Smooth muscle cell (in vitro differentiated cells): ENCODE measurements at regions not wholly inside any gene's neighbourhood (a gene's known extent, or its start where the extent isn't known, plus 50 kb on each side); places are given as distances from the start of the nearest gene placed in this dataset.

Experiments used
- DNase-seq: peaks from one replicate; lab custom pipeline; 2025; ENCODE audit not compliant: unreplicated experiment; lab: John Stamatoyannopoulos, UW
- H2AFZ ChIP-seq: fragments of 200-600 bp; sonication (generic); 2 replicates; pipeline ENCODE4 v1.6.0; 2016; ENCODE audit warnings: antibody characterized with exemption, low read depth, mild to moderate bottlenecking
- H3F3A ChIP-seq: fragments of 200-600 bp; sonication (generic); 2 replicates; pipeline ENCODE4 v1.6.0; 2017; ENCODE audit warnings: antibody characterized with exemption, low read depth
- H3K27ac ChIP-seq: fragments of 200-600 bp; sonication (generic); 2 replicates; pipeline ENCODE4 v1.5.1; 2016; ENCODE audit warnings: low read depth, mild to moderate bottlenecking
- H3K27me3 ChIP-seq: fragments of 200-600 bp; sonication (generic); 2 replicates; pipeline ENCODE4 v1.6.1; 2016; ENCODE audit warnings: low read depth, mild to moderate bottlenecking
- H3K36me3 ChIP-seq: fragments of 200-600 bp; sonication (generic); 2 replicates; pipeline ENCODE4 v1.5.1; 2016; ENCODE audit warnings: low read depth
- H3K4me1 ChIP-seq: fragments of 200-600 bp; sonication (generic); 2 replicates; pipeline ENCODE4 v1.5.1; 2016; ENCODE audit warnings: low read depth
- H3K4me2 ChIP-seq: fragments of 200-600 bp; sonication (generic); 2 replicates; pipeline ENCODE4 v1.6.0; 2016; ENCODE audit warnings: mild to moderate bottlenecking
- H3K4me3 ChIP-seq: fragments of 200-600 bp; sonication (generic); 2 replicates; pipeline ENCODE4 v1.5.1; 2016; ENCODE audit warnings: mild to moderate bottlenecking
- H3K79me2 ChIP-seq: fragments of 200-600 bp; sonication (generic); 2 replicates; pipeline ENCODE4 v1.6.0; 2016; ENCODE audit warnings: low read depth, mild to moderate bottlenecking
- H3K9ac ChIP-seq: fragments of 200-600 bp; sonication (generic); 2 replicates; pipeline ENCODE4 v1.6.0; 2016; ENCODE audit warnings: low read depth
- H3K9me3 ChIP-seq: fragments of 200-600 bp; sonication (generic); replicated peaks from 2 replicates; pipeline ENCODE4 v1.5.1; 2016; ENCODE audit warnings: low read depth
- H4K20me1 ChIP-seq: fragments of 200-600 bp; sonication (generic); 2 replicates; pipeline ENCODE4 v1.6.0; 2016; ENCODE audit warnings: low read depth
- WGBS: methylation state at CpG from one replicate; pipeline ENCODE4 v1.1.7; 2016; ENCODE audit warnings: low lambda C conversion rate; 5-methylcytosine and 5-hydroxymethylcytosine counted together
- TF ChIP-seq, protein P1 (sequence below): fragments of 200-600 bp; sonication (generic); IDR thresholded peaks from 2 replicates; pipeline ENCODE4 v1.5.1; 2017; ENCODE audit warnings: borderline replicate concordance, mild to moderate bottlenecking, antibody characterized with exemption; ENCODE audit not compliant: insufficient read depth, poor library complexity, severe bottlenecking

DNA sequence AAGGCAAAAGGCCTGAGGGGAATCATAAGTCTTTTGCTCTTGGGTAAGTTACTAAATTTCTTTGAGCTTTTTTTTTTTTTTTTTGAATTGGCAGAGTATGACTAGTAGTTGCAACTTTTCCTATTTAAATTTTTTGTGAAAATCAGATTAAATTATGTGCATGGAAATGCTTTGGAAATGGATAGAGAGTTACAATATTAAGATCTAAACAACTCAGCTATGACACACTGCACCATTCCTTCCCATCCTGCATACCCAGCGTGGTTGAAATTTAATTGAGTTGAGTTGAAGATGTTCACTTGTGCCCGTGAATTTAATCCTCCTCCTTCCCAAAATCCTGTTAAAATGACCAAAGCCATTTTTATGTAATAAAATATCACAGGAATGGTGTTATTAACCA is 296.4 kb downstream of the ACTL7B start:
- Histone ChIP-seq H3K4me1 (no peaks in the 10 kb centered on the region), H3K4me3 (no peak overlapping the region), H3K27ac (no peak overlapping the region), H3K9me3 (no peaks in the 10 kb centered on the region), H3K4me2 (no peak overlapping the region), H3K36me3 (no peaks in the 10 kb centered on the region), H3F3A (no peaks in the 10 kb centered on the region), H3K27me3 (no peaks in the 10 kb centered on the region), H2AFZ (no peak overlapping the region), H3K79me2 (no peaks in the 10 kb centered on the region), H4K20me1 (no peaks in the 10 kb centered on the region), H3K9ac (no peak overlapping the region)
- TF ChIP-seq, protein P1, sequence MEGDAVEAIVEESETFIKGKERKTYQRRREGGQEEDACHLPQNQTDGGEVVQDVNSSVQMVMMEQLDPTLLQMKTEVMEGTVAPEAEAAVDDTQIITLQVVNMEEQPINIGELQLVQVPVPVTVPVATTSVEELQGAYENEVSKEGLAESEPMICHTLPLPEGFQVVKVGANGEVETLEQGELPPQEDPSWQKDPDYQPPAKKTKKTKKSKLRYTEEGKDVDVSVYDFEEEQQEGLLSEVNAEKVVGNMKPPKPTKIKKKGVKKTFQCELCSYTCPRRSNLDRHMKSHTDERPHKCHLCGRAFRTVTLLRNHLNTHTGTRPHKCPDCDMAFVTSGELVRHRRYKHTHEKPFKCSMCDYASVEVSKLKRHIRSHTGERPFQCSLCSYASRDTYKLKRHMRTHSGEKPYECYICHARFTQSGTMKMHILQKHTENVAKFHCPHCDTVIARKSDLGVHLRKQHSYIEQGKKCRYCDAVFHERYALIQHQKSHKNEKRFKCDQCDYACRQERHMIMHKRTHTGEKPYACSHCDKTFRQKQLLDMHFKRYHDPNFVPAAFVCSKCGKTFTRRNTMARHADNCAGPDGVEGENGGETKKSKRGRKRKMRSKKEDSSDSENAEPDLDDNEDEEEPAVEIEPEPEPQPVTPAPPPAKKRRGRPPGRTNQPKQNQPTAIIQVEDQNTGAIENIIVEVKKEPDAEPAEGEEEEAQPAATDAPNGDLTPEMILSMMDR: no peak
- no peak for DNase-seq
- 97% methylated on average over 2 of the region's 2 CpGs for WGBS

DNA sequence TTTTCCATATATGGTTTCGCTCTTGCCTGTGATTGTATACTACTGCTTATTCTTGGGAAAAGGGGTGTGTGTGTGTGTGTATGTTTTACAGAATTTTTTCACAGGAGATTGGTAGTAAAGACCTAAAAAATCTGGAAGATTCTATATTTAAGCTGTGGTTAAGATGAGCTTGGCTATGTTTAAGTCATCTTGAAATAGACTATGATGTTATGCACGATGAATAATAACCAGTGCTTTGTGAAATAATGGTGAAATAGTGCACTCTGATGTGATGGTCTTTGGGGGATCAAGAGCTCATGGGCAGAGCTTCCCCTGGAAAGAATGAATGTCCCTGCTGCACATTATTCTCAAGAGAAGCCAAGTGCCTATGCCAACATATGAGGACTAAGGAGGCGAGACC is 301.0 kb downstream of the ACTL7B start:
- TF ChIP-seq, protein P1: no peak
- Histone ChIP-seq H3K79me2 (no peaks in the 10 kb centered on the region), H3K27ac (no peak overlapping the region), H3K4me2 (no peak overlapping the region), H3K4me3 (no peak overlapping the region), H3K9ac (no peak overlapping the region), H3F3A (peaks cover 9% of the 10 kb centered on the region), H3K27me3 (no peaks in the 10 kb centered on the region), H3K9me3 (no peaks in the 10 kb centered on the region), H3K4me1 (peaks cover 15% of the 10 kb centered on the region), H4K20me1 (no peaks in the 10 kb centered on the region), H2AFZ (no peak overlapping the region), H3K36me3 (no peaks in the 10 kb centered on the region)
- 83% methylated on average over 3 of the region's 3 CpGs for WGBS
- no peak for DNase-seq

DNA sequence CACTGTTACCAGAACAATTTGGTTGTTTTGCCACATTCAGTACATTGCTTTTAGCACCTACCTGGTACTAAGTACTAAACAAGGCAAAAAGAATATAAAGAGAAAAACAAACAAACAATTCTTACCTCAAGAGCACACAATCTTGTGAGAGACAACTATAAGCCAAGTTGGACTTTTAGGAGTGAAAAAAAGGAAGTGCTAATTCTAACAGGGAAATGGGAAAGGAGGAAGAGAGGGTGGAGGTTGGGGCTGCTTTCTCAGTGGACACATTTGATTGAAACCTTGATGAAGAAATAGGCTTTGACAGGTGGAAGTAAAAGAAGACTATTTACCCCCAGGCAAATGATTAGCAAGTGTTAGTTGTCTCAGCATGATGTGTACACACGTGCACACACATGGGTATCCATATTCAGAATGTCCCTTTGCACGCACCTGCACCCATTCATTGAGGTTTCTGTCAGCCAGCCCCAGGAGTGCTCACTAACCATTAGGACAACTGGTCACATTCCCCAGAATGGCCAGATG is 302.6 kb downstream of the ACTL7B start:
- Histone ChIP-seq H3K4me1 (peaks cover 15% of the 10 kb centered on the region), H4K20me1 (no peaks in the 10 kb centered on the region), H3K9me3 (no peaks in the 10 kb centered on the region), H2AFZ (no peak overlapping the region), H3K27ac (peak overlapping the region; percentile 86), H3K27me3 (no peaks in the 10 kb centered on the region), H3K9ac (no peak overlapping the region), H3K4me3 (no peak overlapping the region), H3K79me2 (no peaks in the 10 kb centered on the region), H3K4me2 (peak overlapping the region; percentile 75), H3F3A (peaks cover 13% of the 10 kb centered on the region), H3K36me3 (no peaks in the 10 kb centered on the region)
- WGBS: 93% methylated on average over 2 of the region's 2 CpGs
- DNase-seq: no peak
- TF ChIP-seq, protein P1: no peak

DNA sequence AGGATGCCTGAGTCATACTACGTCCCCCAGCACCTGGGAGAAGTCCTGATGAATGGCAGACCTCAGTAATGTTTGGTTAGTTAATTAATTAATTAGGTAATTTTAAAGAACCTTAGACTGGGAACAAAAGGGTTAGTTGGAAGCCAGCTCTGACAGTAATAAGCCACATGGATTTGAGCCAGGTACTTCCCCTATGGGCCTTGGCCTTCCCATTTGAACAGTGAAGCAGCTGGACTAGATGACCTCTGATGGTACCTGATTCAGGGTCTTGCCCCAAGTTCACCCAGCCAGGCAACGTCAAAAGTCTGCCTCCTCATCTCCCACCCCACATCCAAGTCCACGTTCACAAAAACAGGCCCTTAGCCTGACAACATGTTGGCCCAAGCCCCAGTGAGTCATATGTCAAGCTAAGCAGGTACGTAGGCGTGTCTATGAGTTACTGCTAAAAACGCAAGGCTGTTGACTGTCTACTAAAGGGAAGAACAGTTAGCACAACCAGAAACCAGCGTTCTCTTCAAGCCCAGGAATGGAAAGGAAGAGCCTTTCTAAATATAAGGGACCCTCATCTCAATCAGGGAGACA is 303.2 kb downstream of the ACTL7B start:
- H3K9ac ChIP-seq: peak overlapping the region; percentile 9
- WGBS: 51% methylated on average over 7 of the region's 7 CpGs
- DNase-seq: no peak
- H3K36me3 ChIP-seq: no peaks in the 10 kb centered on the region
- H3F3A ChIP-seq: peaks cover 13% of the 10 kb centered on the region
- peak overlapping the region; percentile 75 for H3K4me2 ChIP-seq
- peaks cover 15% of the 10 kb centered on the region for H3K4me1 ChIP-seq
- no peaks in the 10 kb centered on the region for H4K20me1 ChIP-seq
- H3K9me3 ChIP-seq: no peaks in the 10 kb centered on the region
- no peaks in the 10 kb centered on the region for H3K27me3 ChIP-seq
- H2AFZ ChIP-seq: no peak overlapping the region
- no peaks in the 10 kb centered on the region for H3K79me2 ChIP-seq
- TF ChIP-seq, protein P1: no peak
- H3K27ac ChIP-seq: peak overlapping the region; percentile 86
- H3K4me3 ChIP-seq: no peak overlapping the region
